C4-2B (cell line): ENCODE measurements at regions not wholly inside any gene's neighbourhood (a gene's known extent, or its start where the extent isn't known, plus 50 kb on each side); places are given as distances from the start of the nearest gene placed in this dataset.

Experiments
- ZFX ChIP-seq: fragments of 450-650 bp; IDR thresholded peaks from 2 replicates; pipeline ENCODE4 v1.6.1; 2017
- TF ChIP-seq, protein P1 (sequence below): fragments of 450-650 bp; conservative IDR thresholded peaks from 2 replicates; pipeline ENCODE4 v1.5.1; 2017; ENCODE audit warnings: mild to moderate bottlenecking

DNA sequence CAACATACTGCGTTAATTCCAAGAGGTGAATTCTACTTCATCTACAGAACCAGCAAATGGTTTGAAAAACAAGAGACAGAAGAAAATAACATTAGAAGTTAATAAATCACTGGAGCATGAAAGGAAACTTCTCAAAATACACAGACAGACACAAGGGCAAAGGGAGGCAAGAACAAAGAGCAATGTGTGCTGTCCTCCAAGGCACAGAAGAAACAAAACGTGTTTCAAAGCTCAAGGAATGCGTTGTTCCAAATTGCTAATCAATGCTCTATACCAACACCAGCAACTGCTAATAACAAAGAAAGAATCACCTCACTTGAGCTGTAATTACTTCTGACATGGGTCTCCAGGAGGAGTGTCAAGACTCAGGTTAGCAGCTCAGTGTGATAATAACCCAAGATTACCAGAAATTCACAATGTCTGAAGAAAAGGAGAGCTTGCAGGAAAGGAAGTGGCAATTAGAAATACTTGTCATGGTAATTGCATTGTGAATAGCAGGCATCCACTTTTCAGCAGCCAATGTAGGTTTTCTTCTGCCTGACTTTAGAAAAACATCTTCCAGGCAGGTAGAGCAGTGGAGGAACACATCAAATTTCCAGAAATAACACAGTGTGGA lies 175.4 kb downstream of the SEC16B start:
- TF ChIP-seq, protein P1, sequence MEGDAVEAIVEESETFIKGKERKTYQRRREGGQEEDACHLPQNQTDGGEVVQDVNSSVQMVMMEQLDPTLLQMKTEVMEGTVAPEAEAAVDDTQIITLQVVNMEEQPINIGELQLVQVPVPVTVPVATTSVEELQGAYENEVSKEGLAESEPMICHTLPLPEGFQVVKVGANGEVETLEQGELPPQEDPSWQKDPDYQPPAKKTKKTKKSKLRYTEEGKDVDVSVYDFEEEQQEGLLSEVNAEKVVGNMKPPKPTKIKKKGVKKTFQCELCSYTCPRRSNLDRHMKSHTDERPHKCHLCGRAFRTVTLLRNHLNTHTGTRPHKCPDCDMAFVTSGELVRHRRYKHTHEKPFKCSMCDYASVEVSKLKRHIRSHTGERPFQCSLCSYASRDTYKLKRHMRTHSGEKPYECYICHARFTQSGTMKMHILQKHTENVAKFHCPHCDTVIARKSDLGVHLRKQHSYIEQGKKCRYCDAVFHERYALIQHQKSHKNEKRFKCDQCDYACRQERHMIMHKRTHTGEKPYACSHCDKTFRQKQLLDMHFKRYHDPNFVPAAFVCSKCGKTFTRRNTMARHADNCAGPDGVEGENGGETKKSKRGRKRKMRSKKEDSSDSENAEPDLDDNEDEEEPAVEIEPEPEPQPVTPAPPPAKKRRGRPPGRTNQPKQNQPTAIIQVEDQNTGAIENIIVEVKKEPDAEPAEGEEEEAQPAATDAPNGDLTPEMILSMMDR: no peak
- TF ChIP-seq ZFX: no peak
